Coronary artery (tissue), 2 donors: ENCODE measurements at regions not wholly inside any gene's neighbourhood (a gene's known extent, or its start where the extent isn't known, plus 50 kb on each side); places are given as distances from the start of the nearest gene placed in this dataset.

ENCODE experiments used
- DNase-seq: peaks from one replicate; pipeline ENCODE4 v3.0.0-alpha.2; 2017; ENCODE audit warnings: low spot score
- H3K27ac ChIP-seq, 2 donors: fragments of 200-600 bp; sonication (generic); one replicate each; pipeline ENCODE4 v1.5.1; 2016 to 2019
- H3K4me3 ChIP-seq: fragments of 200-600 bp; sonication (generic); 2 replicates; pipeline ENCODE4 v1.5.1; 2016; ENCODE audit warnings: mild to moderate bottlenecking, moderate library complexity
- TF ChIP-seq, protein P1 (sequence below): fragments of 200-600 bp; sonication (generic); IDR thresholded peaks from one replicate; pipeline ENCODE4 v1.5.1; 2019; ENCODE audit warnings: antibody characterized with exemption

- TF ChIP-seq, protein P1, sequence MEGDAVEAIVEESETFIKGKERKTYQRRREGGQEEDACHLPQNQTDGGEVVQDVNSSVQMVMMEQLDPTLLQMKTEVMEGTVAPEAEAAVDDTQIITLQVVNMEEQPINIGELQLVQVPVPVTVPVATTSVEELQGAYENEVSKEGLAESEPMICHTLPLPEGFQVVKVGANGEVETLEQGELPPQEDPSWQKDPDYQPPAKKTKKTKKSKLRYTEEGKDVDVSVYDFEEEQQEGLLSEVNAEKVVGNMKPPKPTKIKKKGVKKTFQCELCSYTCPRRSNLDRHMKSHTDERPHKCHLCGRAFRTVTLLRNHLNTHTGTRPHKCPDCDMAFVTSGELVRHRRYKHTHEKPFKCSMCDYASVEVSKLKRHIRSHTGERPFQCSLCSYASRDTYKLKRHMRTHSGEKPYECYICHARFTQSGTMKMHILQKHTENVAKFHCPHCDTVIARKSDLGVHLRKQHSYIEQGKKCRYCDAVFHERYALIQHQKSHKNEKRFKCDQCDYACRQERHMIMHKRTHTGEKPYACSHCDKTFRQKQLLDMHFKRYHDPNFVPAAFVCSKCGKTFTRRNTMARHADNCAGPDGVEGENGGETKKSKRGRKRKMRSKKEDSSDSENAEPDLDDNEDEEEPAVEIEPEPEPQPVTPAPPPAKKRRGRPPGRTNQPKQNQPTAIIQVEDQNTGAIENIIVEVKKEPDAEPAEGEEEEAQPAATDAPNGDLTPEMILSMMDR: no peak
- Histone ChIP-seq H3K27ac (no peak overlapping the region), H3K4me3 (no peak overlapping the region)
- no peak for DNase-seq
Observed at GRCh38 chr13:107102676-107103075, 534.7 kb upstream of the ARGLU1 start.

GRCh38 chr13:107099661-107100060, 531.7 kb upstream of the ARGLU1 start:
- TF ChIP-seq, protein P1: no peak
- DNase-seq: no peak
- H3K27ac ChIP-seq: no peak overlapping the region
- no peak overlapping the region for H3K4me3 ChIP-seq

- TF ChIP-seq, protein P1: no peak
- H3K27ac ChIP-seq: no peak overlapping the region
- DNase-seq: no peak
- H3K4me3 ChIP-seq: no peak overlapping the region
Observed at GRCh38 chr13:107097916-107098315, 530.0 kb upstream of the ARGLU1 start.

DNA sequence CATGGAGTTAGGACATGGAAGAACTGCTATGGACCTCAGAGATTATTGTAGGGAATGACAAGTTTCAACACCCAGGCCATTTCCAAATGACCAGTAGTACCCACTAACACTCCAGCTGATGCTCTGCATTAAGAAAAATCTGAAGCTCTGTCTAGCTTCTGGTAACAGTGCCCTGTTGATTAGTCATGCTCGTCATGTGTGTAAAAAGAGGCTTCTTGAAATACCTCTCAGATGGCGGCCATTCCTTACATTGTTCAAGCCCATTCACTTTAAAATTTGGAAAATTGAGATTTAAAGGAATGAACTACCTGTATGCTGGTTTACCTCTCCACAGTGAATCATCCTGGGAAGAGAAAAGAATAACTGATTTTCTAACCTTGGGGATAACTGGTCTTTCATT, 527.9 kb upstream of the ARGLU1 start:
- Histone ChIP-seq H3K4me3 (no peak overlapping the region), H3K27ac (no peak overlapping the region)
- no peak for DNase-seq
- TF ChIP-seq, protein P1: no peak

GRCh38 chr13:107091861-107092260, 523.9 kb upstream of the ARGLU1 start:
- Histone ChIP-seq H3K27ac (no peak overlapping the region), H3K4me3 (no peak overlapping the region)
- DNase-seq: no peak
- TF ChIP-seq, protein P1: no peak

DNA sequence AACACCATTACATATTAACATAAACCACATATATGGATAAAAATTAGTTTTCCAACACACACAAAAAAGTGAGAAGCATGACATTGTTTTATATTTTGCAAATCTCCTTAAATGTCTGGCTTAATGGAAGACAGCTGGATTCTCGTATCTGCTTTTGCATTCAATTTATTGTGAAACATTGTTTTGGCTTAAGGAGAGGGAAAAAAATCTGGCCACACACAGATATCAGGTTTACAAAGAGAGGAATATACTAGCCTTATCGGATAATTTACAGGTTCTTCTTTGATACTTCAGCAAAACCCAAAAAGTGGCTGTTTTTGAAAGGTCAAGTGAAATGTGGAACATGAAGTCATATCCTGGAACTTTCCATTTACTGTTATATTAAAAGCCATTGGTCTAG, 523.5 kb upstream of the ARGLU1 start:
- Histone ChIP-seq H3K4me3 (no peak overlapping the region), H3K27ac (no peak overlapping the region)
- TF ChIP-seq, protein P1: no peak
- DNase-seq: no peak

DNA sequence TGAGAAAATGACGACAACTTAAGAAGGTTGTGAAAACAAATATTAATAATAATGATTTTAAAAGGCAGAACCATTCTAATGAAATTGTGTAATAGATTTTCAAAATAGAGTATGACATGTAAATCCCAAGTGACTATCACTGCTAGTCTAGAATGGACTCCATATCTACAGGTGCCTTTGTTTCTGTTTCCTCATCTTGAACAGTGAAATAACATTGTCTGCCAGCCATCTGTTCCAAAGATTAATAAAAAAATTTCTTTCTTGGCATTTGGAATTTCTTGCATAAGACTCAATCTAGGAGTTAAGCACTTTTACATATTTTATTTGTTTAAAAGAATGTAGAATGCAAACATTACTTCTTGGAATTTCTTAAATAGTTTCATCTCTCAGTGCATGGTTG, 520.1 kb upstream of the ARGLU1 start:
- no peak overlapping the region for H3K4me3 ChIP-seq
- H3K27ac ChIP-seq: no peak overlapping the region
- TF ChIP-seq, protein P1: no peak
- DNase-seq: no peak
